ENCODE measurements at regions not wholly inside any gene's neighbourhood (a gene's known extent, or its start where the extent isn't known, plus 50 kb on each side); places are given as distances from the start of the nearest gene placed in this dataset.
"Not testable (repeated sequence)": the region's sequence is repeated elsewhere in the genome, so short reads cannot be mapped to it uniquely, and the experiment has no call there.

- H3K27ac ChIP-seq: no peak overlapping the region
- 59% methylated on average over 8 of the region's 8 CpGs for WGBS (ENCODE audit: insufficient coverage, low coverage, low lambda C conversion rate, missing lambda C conversion rate)
- DNase-seq: no peak
- H3K4me1 ChIP-seq: no peaks in the 10 kb centered on the region
- TF ChIP-seq CTCF (IDR thresholded peaks at IDR 0.05) (no peak), POLR2A (IDR thresholded peaks at IDR 0.05) (no peak)
- intact Hi-C loops (cut with DNase I): no loop called here
- H3K4me3 ChIP-seq: no peak overlapping the region
- no peaks in the 10 kb centered on the region for H3K36me3 ChIP-seq
- no peaks in the 10 kb centered on the region for H3K27me3 ChIP-seq
- H3K9me3 ChIP-seq: no peaks in the 10 kb centered on the region
- no peak for ATAC-seq
Measured at GRCh38 chr5:89826938-89827337, 582.6 kb downstream of the CETN3 start.

- Histone ChIP-seq H3K4me1 (no peaks in the 10 kb centered on the region), H3K27ac (no peak overlapping the region), H3K36me3 (no peaks in the 10 kb centered on the region), H3K27me3 (no peaks in the 10 kb centered on the region), H3K9me3 (no peaks in the 10 kb centered on the region), H3K4me3 (no peak overlapping the region)
- no peak for TF ChIP-seq CTCF (IDR thresholded peaks at IDR 0.05)
- no peak for TF ChIP-seq POLR2A (IDR thresholded peaks at IDR 0.05)
- 48% methylated on average over 2 of the region's 2 CpGs for WGBS (ENCODE audit: insufficient coverage, low coverage, low lambda C conversion rate, missing lambda C conversion rate)
- DNase-seq: no peak
- intact Hi-C loops (cut with DNase I): no loop called here
- no peak for ATAC-seq
Measured at GRCh38 chr5:89823046-89823445, 586.5 kb downstream of the CETN3 start.

GRCh38 chr5:89817841-89818240 lies 591.7 kb downstream of the CETN3 start:
- Histone ChIP-seq H3K9me3 (no peaks in the 10 kb centered on the region), H3K27ac (no peak overlapping the region), H3K4me1 (no peaks in the 10 kb centered on the region), H3K36me3 (no peaks in the 10 kb centered on the region), H3K4me3 (no peak overlapping the region), H3K27me3 (no peaks in the 10 kb centered on the region)
- WGBS (ENCODE audit: insufficient coverage, low coverage, low lambda C conversion rate, missing lambda C conversion rate): 36% methylated on average over 4 of the region's 4 CpGs
- no peak for TF ChIP-seq CTCF (IDR thresholded peaks at IDR 0.05)
- DNase-seq (no peak), ATAC-seq (no peak)
- intact Hi-C loops (cut with DNase I): no loop called here

GRCh38 chr5:89816038-89816437 lies 593.5 kb downstream of the CETN3 start:
- no peak for DNase-seq
- no peaks in the 10 kb centered on the region for H3K27me3 ChIP-seq
- H3K4me3 ChIP-seq: no peak overlapping the region
- H3K4me1 ChIP-seq: no peaks in the 10 kb centered on the region
- intact Hi-C loops (cut with DNase I): no loop called here
- no peaks in the 10 kb centered on the region for H3K9me3 ChIP-seq
- no peak for TF ChIP-seq CTCF (IDR thresholded peaks at IDR 0.05)
- TF ChIP-seq POLR2A (IDR thresholded peaks at IDR 0.05): no peak
- WGBS (ENCODE audit: insufficient coverage, low coverage, low lambda C conversion rate, missing lambda C conversion rate): 28% methylated on average over 2 of the region's 2 CpGs
- H3K36me3 ChIP-seq: no peaks in the 10 kb centered on the region
- ATAC-seq: no peak
- H3K27ac ChIP-seq: no peak overlapping the region

GRCh38 chr5:89800735-89801134 lies 608.8 kb downstream of the CETN3 start:
- H3K4me1 ChIP-seq; ATAC-seq; H3K9me3 ChIP-seq; H3K27me3 ChIP-seq; intact Hi-C loops (cut with DNase I); H3K4me3 ChIP-seq; H3K36me3 ChIP-seq; H3K27ac ChIP-seq; DNase-seq: not testable (repeated sequence)
- 67% methylated on average over 4 of the region's 5 CpGs for WGBS (ENCODE audit: insufficient coverage, low coverage, low lambda C conversion rate, missing lambda C conversion rate)

- H3K36me3 ChIP-seq, DNase-seq: not testable (repeated sequence)
- 51% methylated on average over 2 of the region's 6 CpGs for WGBS (ENCODE audit: insufficient coverage, low coverage, low lambda C conversion rate, missing lambda C conversion rate)
Measured at GRCh38 chr5:89794504-89794903, 615.1 kb downstream of the CETN3 start.

GRCh38 chr5:89779734-89780133 lies 629.8 kb downstream of the CETN3 start:
- not testable (repeated sequence) for ATAC-seq, H3K9me3 ChIP-seq

More at GRCh38 chr5:89794504-89794903, 615.1 kb downstream of the CETN3 start:
- H3K27ac ChIP-seq; H3K4me1 ChIP-seq; H3K27me3 ChIP-seq; ATAC-seq; H3K4me3 ChIP-seq; intact Hi-C loops (cut with DNase I); H3K9me3 ChIP-seq: not testable (repeated sequence)

More at GRCh38 chr5:89779734-89780133, 629.8 kb downstream of the CETN3 start:
- DNase-seq; H3K27ac ChIP-seq; H3K4me3 ChIP-seq; H3K27me3 ChIP-seq; H3K36me3 ChIP-seq; intact Hi-C loops (cut with DNase I); H3K4me1 ChIP-seq: not testable (repeated sequence)
